GM12872 (cell line): ENCODE measurements at regions not wholly inside any gene's neighbourhood (a gene's known extent, or its start where the extent isn't known, plus 50 kb on each side); places are given as distances from the start of the nearest gene placed in this dataset.

ENCODE experiments used
- TF ChIP-seq, protein P1 (sequence below): IDR thresholded peaks from 3 replicates; pipeline ENCODE4 v1.5.1; 2011; ENCODE audit warnings: low read depth, mild to moderate bottlenecking, low read length, moderate library complexity; ENCODE audit not compliant: insufficient read depth

DNA sequence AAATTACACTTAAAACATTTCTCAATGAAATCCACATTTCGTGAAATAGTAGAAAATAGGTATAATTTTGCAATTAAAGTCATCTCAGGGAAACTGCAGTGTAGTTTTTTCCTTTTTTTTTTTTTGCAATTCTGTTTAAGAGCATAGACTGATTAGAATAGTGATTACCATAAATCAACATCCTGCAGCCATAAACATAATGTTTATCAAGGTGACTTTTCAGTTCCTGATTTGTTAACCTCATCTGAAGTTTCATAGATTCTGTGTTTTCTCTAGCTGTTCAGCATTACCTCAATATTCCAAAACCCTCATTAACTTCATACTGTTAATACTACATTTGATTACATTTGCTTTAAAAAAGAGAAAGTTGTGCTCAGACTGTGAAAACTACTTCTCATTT, 286.3 kb upstream of the DACH1 start:
- TF ChIP-seq, protein P1, sequence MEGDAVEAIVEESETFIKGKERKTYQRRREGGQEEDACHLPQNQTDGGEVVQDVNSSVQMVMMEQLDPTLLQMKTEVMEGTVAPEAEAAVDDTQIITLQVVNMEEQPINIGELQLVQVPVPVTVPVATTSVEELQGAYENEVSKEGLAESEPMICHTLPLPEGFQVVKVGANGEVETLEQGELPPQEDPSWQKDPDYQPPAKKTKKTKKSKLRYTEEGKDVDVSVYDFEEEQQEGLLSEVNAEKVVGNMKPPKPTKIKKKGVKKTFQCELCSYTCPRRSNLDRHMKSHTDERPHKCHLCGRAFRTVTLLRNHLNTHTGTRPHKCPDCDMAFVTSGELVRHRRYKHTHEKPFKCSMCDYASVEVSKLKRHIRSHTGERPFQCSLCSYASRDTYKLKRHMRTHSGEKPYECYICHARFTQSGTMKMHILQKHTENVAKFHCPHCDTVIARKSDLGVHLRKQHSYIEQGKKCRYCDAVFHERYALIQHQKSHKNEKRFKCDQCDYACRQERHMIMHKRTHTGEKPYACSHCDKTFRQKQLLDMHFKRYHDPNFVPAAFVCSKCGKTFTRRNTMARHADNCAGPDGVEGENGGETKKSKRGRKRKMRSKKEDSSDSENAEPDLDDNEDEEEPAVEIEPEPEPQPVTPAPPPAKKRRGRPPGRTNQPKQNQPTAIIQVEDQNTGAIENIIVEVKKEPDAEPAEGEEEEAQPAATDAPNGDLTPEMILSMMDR: no peak

DNA sequence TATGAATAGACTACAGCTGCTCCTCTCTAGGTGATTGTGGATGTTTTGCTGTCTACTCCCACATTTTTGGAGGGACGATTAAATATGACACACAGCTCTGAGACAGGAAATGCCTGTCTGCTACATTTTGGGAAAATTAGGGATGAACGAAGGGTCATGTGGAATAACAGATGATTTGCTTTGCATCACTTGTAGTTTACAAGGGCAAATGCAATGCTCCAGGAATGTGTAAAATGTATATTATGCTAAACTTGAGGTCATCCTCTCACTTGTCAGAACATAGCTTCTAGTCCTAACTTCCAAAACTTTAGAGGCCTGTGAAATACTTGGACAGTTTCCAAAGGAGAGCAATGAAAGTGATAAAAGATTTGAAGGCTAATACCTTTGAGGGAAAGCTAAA, 284.2 kb upstream of the DACH1 start:
- TF ChIP-seq, protein P1: no peak

DNA sequence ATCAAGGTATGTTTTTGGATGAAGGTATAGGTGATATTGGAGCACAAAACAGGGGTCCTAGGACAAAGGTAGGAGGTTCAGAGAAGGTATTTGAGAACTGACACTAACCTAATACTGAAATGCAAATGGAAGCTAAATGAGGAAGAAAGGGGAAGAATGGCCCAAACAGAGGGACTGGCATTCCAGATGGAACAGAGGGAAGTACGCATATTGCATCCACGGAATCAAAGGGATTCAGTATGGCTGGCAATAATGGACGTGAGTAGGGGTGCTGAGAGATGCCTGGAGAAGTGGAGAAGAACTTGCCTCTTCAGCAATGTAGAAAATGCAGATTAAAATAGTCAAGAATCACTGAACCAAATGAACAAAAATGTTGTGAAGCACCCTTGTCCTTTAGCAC, 283.5 kb upstream of the DACH1 start:
- TF ChIP-seq, protein P1: no peak

DNA sequence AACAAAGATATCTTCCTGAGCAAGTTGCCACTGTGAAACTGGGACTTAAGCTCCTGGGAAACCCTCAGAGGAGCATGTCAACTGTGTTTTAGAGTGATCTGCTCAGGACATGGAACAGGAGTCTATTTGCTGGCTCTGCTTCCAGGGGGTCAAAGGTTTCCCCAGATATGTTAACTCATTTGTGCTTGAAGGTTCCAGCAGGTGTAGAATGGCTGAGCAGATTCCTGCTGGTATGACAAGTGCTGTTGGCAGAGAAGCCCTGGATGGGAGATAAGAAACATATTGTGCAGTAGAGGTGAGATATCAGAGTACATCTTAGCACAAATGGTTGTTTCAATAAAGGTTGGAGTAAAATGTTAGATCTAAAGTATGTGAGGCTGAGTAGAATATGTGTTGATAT, 282.7 kb upstream of the DACH1 start:
- TF ChIP-seq, protein P1: no peak

DNA sequence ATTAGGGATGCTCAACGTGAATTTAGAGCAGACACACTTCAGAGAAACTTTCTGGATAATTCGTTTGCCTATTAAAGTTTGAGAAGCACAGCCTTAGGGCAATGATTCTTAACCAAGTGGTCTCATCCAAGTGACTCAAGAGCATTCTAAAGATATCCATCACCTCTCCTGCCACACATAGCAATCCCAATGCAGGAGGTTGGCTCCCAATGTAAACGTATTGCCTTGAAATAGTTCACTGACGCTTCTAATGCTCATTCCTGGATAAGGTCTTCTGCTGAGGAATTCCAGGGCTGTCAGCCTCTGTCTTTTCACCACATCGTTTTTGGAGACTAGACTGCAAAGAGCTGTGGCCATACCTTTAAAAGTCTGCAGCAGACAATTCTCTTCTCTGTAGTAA, 279.8 kb upstream of the DACH1 start:
- TF ChIP-seq, protein P1: no peak

DNA sequence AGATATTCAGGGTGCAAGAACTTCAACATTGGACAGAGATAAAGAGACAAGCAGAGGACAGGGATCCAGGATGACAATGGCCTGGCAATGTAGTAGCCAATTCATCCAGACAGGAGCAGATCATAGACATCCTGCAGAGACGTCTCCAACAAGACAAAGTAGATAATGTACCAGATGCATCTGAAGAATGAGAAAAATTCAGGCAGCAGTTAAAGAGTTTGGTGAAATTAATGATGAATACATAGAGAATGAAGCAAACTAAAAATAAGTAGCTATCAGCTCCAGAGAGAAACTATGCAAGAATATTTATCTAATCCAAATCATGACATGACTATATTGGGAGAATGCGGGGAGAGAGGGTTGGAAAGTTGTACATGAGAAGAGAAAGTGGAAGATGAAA, 278.4 kb upstream of the DACH1 start:
- TF ChIP-seq, protein P1: no peak

DNA sequence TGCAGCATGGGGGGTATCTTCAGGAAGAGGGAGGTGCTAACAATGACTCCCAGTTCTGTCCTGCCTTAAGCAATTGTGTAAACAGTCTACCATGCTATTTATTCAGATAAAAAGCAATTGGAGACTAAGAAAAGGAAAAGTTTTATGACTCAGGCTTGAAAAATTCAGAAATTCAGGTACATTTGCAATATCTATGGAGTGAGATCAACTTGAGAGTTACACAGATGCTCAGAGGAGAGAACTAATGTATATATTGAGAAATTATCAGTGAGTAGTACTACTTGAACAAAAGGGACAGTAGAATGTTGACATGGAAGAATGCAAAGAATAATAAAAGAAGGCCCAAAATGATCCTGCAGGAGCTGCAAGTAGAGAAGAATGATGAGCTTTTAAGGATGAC, 277.6 kb upstream of the DACH1 start:
- TF ChIP-seq, protein P1: no peak
